HG02943 (cell line): ENCODE measurements at regions not wholly inside any gene's neighbourhood (a gene's known extent, or its start where the extent isn't known, plus 50 kb on each side); places are given as distances from the start of the nearest gene placed in this dataset.

ENCODE experiments used
- ATAC-seq: cut with Tn5 transposase; IDR thresholded peaks from one replicate; pipeline ENCODE4 v1.9.1; 2021; ENCODE audit warnings: mild to moderate bottlenecking, low read depth, moderate library complexity; ENCODE audit not compliant: unreplicated experiment

DNA sequence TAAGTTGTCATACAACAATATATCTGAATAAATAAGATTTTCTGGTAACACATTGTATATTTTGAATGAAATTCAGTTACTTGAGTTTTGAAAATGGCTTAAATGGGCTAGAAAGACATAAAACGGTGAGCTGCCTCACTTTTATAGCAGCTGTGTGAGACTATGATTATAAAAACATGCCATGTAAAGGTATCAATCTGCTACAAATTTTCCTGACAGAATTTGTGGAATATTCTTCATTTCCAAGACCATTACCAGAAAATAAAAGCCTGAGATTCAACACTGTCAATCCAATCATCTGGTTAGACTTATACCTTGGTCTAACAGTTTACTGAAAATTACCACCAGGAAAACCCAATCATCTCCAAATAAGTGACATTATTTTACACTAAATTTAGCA is 181.1 kb downstream of the SPCS3 start:
- ATAC-seq, result no peak

DNA sequence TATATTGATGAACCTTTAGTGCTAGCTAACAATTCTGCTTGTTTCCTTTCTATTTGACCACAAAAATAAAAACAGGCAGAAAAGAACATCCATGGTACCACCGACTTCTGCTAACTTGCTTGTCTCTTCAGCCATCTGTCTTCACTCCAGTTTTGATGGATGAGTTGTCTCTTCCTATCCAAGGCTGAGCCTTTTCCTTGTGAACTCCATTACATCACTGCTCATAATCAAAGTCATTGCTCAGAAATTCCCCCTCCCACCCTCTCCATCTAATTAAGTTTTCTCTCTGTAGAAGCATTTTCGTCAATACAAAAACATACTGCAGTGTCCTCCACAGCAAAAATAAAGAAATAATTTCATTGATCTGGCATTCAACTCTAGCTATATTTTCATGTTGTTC is 184.4 kb downstream of the SPCS3 start:
- ATAC-seq, result no peak

DNA sequence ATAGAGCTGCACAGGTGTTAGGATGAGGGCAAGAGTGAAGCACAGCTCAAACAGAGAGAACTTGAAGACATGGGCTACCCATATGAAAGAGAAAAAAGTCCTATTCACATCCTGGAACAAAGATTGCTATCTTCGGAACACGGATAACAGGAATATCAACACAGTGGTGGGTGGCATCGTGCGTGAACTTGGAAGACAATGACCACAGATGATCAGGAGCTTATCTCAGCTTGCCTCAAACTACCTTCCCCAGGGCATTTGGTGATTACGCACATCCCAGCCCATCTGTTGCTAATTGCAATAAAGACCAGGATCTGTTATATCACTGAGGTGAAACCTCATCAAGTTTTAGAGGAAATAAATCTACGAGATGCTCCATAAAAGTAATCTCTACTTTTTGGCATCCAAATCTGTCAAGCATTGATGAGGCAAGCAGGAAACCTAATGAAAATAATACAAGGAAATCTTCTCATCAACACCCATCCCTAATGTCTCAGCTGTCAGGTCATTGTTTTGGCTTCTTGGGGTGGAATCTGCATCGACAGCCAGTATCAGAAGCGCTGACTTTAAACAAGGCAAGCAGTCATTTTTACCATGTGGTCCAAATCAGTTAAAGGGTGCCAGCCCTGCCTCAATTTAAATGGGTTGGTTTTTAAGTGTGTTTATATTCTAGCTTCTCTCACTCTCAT is 188.2 kb downstream of the SPCS3 start:
- ATAC-seq, result no peak

DNA sequence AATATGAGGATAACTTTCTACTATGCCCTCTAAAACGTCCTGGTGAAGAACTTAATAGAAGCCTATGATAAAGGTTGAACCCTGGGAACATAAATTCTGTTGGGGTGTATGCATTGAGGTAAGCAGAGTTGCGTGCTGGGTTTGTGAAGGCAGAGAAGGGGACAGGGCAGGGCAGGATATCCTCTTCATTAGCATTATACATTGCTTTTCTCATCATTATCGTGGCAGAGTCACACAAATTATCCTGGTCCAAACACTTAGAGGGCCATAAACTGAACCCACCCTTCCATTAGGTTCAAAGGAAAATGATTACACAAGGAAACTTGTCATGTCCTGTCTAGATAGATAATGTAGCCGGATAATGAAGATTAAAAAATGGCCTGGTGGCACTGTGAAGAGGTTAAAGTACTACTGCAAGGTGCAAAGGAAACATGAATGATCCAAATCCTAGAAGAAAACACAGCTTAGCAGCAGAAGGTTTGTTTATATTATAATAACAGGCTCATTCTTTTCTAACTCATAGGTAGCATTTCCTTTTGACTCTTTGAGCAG is 189.1 kb downstream of the SPCS3 start:
- no peak for ATAC-seq

DNA sequence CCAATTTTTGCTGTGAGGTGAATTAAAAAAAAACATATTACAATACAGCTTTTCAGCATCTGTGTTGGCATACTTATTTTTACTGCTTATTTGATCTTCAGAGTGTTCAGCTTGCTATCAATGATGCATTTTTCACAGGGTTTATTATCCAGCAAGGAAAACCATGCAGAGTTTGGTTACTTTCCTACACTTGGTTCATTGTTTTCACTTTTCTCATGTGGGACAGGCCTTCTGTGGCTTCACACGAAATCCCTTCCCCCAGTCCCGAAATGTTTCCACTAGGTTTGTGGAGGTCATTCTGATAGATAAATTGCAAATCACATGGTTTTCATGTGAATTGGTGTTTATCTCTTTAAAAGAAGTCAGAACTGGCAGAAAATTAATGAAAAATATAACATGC is 205.8 kb downstream of the SPCS3 start:
- ATAC-seq, result no peak

DNA sequence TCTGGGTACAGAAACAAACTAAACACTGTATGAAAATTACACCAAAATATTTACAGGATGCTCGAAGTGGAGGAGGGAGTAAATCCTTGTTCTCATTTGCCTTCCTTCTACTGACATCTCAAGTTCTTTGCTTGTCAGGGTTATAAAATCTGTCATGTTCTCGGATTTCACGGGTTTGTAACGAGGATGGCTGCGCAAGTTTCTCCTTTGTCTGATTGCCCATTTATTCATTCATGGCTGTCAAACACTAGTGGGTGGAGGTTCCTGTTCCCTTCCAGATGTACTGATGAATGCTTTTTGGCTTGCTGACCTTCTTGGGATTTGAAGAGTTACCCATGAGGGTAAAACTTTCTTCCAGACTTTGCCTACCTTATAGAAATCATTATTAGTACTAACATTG is 206.9 kb downstream of the SPCS3 start:
- ATAC-seq, result no peak

DNA sequence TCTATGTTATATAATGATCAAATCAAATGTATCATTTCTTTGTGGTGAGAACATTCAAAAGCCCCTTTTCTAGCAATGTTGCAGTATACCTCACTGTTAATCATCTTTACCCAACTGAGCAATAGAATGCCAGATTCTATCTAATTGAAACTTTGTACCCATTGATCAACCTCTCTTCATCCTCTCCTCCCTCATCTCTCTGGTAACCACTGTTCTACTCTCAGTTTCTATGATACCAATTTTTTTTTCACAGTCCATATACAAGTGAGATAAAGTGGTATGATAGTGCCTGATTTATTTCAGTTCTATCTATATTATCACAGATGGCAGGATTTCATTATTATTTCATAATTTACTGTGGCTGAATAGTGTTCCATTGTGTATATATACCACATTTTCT is 209.8 kb downstream of the SPCS3 start:
- no peak for ATAC-seq

DNA sequence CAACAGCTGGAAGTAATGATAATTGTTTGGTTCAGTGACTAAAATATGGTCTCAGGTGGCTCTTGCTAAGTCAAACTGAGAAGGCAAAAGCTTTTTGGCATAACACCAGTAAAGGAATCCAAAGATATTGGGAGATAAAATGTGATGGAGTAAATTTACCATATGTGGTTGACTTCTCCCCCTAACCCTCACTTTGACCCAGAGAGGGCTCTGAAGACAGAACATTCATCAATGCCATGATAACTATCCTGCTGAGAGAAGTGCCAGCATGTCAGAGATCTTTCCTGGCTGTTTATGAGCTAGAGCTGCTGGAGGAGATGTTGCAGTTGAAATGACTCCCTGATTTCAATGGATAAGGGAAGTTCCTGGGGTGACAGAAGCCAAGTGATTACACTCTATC is 213.4 kb downstream of the SPCS3 start:
- no peak for ATAC-seq

DNA sequence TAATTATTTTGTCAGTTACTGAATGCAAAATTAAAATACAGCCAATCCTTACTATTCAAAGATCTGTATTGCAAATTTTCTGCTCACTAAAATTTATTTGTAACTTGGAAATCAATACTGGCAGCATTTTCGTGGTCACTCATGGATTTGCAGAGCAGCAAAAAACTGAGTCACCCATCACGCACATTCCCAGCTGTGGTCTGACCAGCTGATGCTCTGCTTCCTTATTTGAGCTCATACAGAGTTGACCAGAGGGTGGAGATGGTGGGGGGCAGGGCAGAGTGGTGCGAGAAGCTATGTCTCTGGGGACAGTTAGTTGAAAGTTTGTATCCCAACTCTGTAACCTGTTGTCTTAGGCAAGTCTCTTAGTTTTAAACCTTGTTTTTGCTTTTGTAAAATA is 214.8 kb downstream of the SPCS3 start:
- no peak for ATAC-seq

DNA sequence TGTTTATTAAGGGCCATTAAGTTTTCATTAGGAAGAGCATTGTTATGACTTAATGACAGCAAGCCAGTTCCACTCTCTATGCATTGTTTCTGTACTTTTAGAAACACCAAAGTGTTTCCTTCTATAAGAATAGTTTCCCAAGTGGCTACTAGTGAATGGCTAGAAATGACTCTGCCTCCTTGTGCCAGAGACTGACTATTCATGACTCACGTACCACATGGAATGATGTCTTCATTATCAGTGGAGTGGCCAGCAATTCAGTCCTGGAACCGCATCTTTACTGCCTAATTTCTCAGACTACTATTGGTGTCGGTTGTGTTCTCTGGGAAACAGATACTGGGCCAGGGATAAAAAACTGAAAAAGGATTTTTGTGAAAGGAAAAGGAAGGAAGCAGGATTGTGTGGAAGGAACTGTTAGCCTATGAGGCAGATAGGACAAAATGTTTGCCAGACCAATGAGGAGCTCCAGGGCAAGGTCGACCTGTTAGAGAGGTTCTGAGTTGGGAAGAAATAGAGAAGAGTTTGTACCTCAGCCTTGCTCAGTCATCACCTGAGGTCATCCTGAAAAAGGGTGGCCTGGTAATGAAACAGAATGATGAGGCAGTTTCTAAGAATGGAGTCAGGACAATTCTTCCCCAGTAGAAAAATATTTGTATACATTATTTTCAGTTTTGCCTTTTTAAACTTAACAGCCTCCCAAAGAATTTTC is 218.6 kb downstream of the SPCS3 start:
- ATAC-seq, result no peak

DNA sequence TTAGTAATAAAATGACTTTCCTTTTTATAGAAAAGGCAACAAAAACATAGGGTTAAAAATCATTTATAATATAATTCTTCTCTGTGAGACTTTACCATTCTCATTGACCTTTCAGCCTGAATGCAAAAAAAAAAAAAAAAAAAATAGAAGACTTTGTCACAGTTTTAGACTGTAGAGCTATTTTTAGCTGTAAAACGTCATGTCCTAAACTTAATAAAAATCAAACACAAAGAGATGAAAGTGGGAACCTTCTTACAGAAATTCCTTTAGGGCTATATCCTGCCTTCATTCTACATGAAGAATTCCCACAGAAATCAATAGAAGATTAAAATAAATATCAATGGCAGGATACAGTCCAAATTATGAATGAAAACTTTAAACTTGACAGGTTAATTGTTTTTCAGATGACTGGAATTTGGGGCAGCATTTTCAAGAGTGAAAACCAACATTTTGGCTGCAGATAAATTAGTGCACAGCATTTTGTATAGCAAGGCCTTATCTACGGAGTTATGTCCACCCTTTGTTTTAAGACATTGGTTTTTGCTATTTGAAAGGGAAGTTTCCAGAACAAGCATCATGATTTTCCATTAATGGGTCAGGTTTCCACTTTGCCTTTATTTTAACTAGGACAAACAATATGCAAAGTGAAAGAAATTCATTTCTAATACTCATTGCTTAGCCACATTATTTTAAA is 219.5 kb downstream of the SPCS3 start:
- no peak for ATAC-seq

DNA sequence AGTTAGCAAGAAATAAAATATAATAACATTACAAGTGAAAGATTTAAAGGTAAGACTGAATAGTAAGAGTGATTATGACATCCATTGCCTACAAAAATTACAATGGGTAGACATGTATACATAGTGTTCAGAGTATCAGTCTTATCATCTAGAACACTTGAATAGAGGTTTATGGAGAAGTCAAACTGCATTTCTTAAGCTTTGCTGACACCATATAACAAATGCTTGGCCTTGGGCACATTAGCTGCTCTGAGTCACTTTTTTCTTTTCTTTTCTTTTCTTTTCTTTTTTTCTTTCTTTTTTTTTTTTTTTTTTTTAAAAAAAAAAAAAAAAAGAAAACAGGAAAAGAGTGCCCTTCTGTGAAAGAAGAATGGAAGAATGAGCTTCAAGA is 220.0 kb downstream of the SPCS3 start:
- ATAC-seq, result no peak

DNA sequence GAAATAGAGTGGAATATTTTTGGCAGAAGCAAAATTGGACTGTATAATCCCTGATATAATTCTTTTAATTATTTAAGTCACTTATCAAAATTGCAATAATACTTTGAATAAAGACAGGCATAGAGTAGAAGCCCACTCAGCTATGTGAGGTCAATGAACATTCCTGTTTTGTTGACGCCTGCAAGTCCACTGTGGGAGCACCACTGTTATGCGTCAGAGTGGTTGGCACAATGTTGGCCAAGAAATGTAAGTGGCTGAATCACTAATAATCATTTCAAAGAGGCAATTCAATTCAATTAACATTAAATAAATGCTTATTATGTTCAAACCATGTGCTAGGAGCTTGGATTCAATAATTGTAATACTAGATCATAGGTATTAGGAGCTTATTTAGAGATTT is 221.0 kb downstream of the SPCS3 start:
- ATAC-seq, result no peak

DNA sequence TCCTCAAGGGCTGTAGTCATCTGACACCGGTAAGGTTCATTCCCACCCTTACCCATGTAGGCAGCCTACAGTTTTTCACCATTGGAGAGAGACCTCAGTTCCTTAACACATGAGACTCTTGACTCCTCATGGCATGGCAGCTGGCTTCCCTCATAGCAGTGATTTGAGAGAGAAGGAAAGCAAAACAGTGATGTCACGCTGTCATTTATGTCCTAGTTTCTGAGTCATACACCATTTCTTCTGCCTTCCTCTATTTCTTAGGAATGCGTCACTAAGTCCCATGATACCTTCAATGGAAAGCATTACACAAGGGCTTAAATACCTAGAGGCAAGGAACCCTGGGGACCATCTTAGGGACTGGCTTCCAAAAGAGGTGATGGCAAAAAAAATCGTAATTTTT is 226.1 kb downstream of the SPCS3 start:
- no peak for ATAC-seq

DNA sequence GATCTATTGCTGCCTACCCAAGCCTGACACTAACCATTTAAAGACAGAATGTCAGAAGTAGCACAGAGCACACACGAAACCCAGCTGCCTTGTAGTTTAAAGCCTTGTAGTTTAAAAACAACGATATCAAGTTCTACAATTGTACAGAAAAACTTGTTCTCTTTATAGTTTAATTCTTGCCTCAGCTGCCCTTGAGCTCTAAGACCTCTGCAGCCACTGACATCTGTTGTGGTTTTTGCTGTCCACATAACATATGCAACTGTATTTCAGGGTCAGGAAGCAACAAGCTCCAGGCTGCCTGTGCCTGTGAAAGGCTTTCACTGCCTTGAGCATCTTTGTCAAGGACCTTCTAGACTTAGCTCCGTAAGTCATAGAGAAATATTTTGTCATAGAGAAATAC is 227.2 kb downstream of the SPCS3 start:
- no peak for ATAC-seq

DNA sequence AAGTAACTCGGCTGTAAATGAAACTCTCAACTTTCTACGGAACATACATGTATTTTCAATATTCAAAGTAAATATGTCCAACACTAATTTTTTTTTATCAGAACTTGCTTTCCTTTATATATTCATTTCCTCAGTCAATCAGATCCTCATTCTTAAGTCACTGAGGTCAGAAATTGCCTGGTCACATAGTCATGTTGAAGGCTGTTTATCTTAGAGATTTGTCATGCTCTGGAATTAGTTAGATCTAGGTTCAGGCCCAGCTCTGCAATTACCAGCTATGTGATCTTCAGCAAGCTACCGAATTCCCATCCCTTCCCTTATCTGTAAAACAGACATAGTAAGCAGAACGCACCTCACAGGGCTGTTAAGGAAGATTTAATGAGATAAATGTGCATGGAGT is 228.8 kb downstream of the SPCS3 start:
- no peak for ATAC-seq

DNA sequence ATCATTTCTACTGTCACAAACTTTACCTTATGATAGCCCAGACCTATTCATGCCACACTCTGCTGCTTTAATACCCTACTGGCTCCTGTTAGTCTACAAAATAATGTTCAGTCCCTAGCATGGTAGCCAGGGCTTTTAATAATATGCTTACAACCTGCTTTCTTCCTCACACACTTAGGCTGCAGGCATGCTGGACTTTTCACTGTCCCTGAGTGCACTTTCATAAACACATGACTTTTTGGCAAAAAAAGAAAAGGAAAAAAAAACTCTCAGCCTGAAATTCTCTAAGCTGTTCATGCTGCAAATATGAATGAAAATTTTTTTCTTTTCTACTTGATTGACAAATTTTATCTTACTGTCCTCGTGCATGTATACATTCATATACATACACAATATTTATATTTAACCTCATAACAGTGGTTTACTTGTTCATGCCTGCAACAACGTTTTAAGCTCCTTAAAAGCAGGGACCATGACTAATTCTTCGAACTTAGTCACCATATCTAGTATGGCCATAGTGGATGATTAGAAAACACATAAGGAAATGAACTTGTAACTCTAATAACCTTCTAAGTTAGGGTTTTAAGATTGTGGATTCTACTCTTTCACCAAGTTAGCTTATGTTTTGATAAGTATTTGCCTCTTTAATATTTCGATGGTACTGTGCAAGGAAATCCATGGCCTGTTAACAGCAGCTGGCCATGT is 229.5 kb downstream of the SPCS3 start:
- ATAC-seq, result no peak

DNA sequence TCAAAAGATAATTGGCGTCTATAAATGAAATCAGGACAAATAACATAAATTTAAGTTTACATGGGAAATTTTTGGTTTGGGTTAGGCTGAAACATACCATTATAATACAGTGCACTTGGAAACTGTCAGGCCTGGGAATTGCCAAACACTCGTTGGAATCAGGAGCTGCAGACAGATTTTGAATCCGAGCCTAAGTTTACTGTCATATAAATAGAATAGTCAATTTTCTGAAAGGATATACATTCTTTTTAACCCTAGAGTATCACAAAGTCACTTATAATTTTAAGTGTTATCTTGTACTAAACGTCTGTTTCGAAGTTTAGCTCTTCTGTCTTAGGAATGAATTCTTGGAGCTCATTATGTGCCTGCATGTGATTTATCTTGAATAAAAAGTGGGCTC is 234.1 kb downstream of the VEGFC start:
- ATAC-seq, result no peak

DNA sequence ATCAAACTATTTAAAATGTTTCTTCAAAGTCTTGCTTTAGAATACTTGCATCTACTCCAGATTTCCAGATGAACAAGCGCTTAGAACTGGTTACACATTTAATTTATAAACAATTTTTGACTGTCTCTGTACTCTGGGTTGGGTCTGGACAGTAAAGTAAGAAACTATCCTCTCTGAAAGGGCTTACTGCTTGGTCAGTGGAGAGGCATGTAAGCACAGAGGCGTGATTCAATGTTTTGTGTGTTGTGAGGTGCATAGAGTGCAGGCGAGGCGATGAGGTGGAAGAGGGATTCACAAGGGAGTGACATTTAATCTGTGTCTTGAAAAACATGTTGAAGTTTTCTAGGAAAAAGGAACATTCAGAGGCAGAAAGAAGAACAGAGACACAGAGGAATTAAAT is 231.4 kb downstream of the VEGFC start:
- ATAC-seq, result no peak

DNA sequence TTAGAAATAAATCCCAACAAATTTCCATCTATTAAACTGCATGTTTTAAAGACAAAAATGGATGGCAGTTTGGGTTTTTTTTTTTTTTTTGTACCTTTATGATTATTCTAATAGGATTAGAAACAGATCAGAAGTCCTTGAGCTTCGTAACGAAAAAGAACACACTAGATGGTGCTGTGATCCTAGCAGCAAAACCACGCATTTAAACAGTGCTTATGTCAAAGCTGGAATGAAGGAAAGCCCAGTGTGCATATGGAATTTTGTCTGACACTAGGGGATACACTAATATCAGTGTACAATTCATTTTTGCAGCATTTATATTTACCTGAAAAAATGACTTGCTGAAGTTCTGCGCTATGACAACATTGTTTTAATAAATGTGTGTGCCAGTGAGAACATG is 229.1 kb downstream of the VEGFC start:
- ATAC-seq, result no peak

DNA sequence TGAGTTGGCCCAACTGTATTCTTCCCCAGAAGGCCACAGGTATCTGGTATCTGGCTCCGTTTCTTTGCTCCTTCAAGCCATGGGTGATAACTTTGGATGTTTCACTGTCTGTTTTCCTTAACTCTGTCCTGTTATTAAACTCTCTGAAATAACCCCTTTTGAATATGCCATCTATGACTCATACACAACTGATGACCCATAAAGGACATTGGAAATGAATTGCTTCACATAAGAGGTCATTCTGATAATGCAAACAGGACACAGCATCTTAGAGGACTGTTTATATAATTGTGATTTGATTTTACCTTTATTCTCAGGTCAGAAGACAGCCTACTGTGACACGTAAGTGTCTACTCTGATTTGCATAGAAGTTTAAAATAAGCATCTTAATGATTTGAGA is 227.7 kb downstream of the VEGFC start:
- no peak for ATAC-seq
